Medulla oblongata (tissue), 1 donor: ENCODE measurements at regions not wholly inside any gene's neighbourhood (a gene's known extent, or its start where the extent isn't known, plus 50 kb on each side); places are given as distances from the start of the nearest gene placed in this dataset.

Source experiments
- DNase-seq: peaks from one replicate; pipeline ENCODE4 v3.0.0-alpha.2; 2015; ENCODE audit errors: extremely low spot score

GRCh38 chr11:69430566-69430965 is 50.9 kb upstream of the LINC01488 start:
- DNase-seq: no peak

- DNase-seq: no peak
Observed at GRCh38 chr11:69431136-69431535, 50.3 kb upstream of the LINC01488 start.
